ENCODE measurements at regions not wholly inside any gene's neighbourhood (a gene's known extent, or its start where the extent isn't known, plus 50 kb on each side); places are given as distances from the start of the nearest gene placed in this dataset.

DNA sequence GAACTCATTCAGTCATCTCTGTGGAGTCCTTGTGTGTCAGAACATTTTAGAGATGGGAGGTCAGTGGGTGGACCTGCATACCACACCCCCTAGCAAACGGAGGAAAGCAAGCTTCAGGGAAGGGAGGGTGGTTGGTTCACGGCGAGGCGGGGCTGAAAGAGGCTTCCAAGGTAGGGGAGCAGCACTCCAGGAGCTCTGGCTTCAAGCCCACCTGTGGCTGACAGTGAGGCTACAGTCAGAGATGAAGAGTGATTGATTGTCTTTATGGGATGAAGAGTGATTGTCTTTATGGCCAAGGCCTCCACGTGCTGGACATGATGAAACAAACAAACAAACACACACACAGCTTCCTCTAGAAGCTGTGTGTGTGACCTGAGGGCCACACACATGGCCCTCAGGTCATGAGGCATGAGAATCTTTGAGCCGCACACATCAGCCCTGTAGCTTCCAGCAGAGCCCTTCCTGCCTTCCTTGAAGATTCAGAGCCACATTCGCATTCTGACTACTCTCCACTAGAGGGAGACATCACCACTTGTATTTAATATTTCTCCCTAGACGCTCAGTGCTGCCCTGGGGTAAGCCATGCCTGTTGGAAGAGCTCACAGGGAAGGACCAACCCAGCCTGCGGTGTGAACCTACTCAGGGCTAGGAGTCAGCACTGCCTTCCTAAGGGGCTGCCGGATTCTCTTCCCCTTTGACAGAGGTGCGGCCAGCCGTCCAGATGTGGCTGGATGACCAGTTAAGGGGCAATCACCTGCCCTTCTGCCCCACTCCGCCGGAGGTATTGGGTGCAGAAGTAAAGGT is 54.4 kb upstream of the KCNA1 start:
- TF ChIP-seq ZFP30 (CRISPR knock-in tag; IDR thresholded peaks at IDR 0.05), result no peak
- no peak for TF ChIP-seq ZNF565 (CRISPR knock-in tag; conservative IDR thresholded peaks at IDR 0.05; ENCODE audit: low read depth)
- TF ChIP-seq OSR1 (CRISPR knock-in tag; IDR thresholded peaks at IDR 0.05), result no peak
- no peak for TF ChIP-seq ZNF70 (CRISPR knock-in tag; IDR thresholded peaks at IDR 0.05)
- TF ChIP-seq, protein P1, sequence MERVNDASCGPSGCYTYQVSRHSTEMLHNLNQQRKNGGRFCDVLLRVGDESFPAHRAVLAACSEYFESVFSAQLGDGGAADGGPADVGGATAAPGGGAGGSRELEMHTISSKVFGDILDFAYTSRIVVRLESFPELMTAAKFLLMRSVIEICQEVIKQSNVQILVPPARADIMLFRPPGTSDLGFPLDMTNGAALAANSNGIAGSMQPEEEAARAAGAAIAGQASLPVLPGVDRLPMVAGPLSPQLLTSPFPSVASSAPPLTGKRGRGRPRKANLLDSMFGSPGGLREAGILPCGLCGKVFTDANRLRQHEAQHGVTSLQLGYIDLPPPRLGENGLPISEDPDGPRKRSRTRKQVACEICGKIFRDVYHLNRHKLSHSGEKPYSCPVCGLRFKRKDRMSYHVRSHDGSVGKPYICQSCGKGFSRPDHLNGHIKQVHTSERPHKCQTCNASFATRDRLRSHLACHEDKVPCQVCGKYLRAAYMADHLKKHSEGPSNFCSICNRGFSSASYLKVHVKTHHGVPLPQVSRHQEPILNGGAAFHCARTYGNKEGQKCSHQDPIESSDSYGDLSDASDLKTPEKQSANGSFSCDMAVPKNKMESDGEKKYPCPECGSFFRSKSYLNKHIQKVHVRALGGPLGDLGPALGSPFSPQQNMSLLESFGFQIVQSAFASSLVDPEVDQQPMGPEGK (CRISPR knock-in tag; IDR thresholded peaks at IDR 0.05; ENCODE audit: borderline replicate concordance), result no peak
